Prostate gland (tissue), 2 donors: ENCODE measurements at regions not wholly inside any gene's neighbourhood (a gene's known extent, or its start where the extent isn't known, plus 50 kb on each side); places are given as distances from the start of the nearest gene placed in this dataset.

Experiments
- DNase-seq: peaks from one replicate; pipeline ENCODE4 v3.0.0-alpha.2; 2019; ENCODE audit warnings: low spot score
- H3K27ac ChIP-seq, 2 donors: fragments of 200-600 bp; sonication (generic); 2 replicates each; pipeline ENCODE4 v1.5.1; 2017 to 2019
- H3K27me3 ChIP-seq: fragments of 200-600 bp; sonication (generic); replicated peaks from 2 replicates; pipeline ENCODE4 v1.5.1; 2019; ENCODE audit not compliant: insufficient read depth
- H3K36me3 ChIP-seq, 2 donors: fragments of 200-600 bp; sonication (generic); 1 replicate in 1 of 2; 2 replicates in 1 of 2; pipeline versions ENCODE4 v1.5.1 to v1.8.1; 2017 to 2019
- H3K4me1 ChIP-seq: fragments of 200-600 bp; sonication (generic); replicated peaks from 2 replicates; pipeline ENCODE4 v1.5.1; 2019
- H3K4me3 ChIP-seq, 2 donors: fragments of 200-600 bp; sonication (generic); 2 replicates each; pipeline ENCODE4 v1.5.1; 2017 to 2019
- H3K9me3 ChIP-seq: fragments of 200-600 bp; sonication (generic); 2 replicates; pipeline ENCODE4 v1.5.1; 2017
- POLR2A ChIP-seq: fragments of 450-650 bp; IDR thresholded peaks from one replicate; pipeline ENCODE4 v1.6.1; 2016; ENCODE audit warnings: antibody characterized with exemption, mild to moderate bottlenecking
- POLR2AphosphoS5 ChIP-seq: sonication (generic); formaldehyde crosslinking; IDR thresholded peaks from one replicate; pipeline ENCODE4 v1.6.1; 2017; ENCODE audit warnings: antibody characterized with exemption
- WGBS: methylation state at CpG from one replicate; pipeline ENCODE4 v1.1.5; 2018; 5-methylcytosine and 5-hydroxymethylcytosine counted together
- intact Hi-C: fragments of 100-400 bp; cut with DNase I; formaldehyde crosslinking; loops from one replicate; pipeline ENCODE4 v1.14.2; 2022
- TF ChIP-seq, protein P1 (sequence below), 4 experiments: fragments of 200-600 bp in 2 of 4; fragments of 450-650 bp in 2 of 4; sonication (generic) in 2 of 4; IDR thresholded peaks; 1 replicate in 3 of 4; 2 replicates in 1 of 4; pipeline ENCODE4 v1.5.1; 2016 to 2019; ENCODE audit warnings: antibody characterized with exemption in 4 of 4, mild to moderate bottlenecking in 2 of 4, moderate library complexity in 2 of 4

DNA sequence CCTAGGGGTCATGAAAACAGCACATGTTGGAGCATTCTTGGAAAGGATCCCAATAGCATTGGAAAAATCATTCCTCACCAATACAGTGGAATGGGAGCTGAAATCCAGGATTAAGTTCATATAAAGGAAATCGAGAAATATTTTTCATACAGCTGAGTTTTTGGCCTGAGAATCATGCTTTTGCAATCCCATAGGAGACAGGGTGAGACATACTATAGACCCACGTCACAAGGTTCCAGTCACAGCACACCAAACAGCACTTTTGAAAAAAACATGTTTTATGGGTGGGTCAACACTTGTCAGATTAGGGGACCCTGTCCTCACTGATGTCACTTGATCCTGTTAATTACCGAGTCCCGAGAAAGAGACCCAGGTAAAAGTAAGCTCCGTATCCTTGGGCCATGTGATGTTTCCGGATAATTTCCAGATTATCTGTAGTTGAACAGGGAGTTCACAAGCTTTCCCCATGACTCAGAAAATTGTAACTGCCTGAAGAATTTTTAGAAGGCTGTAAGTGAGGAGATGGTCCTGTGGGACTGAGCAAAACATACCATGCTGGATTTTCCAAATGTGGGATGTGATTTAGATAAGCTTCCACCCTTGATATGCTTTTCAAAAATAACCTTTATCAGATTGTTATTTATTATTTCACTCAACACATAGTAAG is 80.9 kb upstream of the TLR3 start:
- intact Hi-C loops = no loop called here
- H3K9me3 ChIP-seq = no peaks in the 10 kb centered on the region
- WGBS = 76% methylated on average over 6 of the region's 6 CpGs
- no peaks in the 10 kb centered on the region for H3K27me3 ChIP-seq
- H3K4me1 ChIP-seq = no peaks in the 10 kb centered on the region
- H3K27ac ChIP-seq = no peak overlapping the region
- TF ChIP-seq, protein P1, sequence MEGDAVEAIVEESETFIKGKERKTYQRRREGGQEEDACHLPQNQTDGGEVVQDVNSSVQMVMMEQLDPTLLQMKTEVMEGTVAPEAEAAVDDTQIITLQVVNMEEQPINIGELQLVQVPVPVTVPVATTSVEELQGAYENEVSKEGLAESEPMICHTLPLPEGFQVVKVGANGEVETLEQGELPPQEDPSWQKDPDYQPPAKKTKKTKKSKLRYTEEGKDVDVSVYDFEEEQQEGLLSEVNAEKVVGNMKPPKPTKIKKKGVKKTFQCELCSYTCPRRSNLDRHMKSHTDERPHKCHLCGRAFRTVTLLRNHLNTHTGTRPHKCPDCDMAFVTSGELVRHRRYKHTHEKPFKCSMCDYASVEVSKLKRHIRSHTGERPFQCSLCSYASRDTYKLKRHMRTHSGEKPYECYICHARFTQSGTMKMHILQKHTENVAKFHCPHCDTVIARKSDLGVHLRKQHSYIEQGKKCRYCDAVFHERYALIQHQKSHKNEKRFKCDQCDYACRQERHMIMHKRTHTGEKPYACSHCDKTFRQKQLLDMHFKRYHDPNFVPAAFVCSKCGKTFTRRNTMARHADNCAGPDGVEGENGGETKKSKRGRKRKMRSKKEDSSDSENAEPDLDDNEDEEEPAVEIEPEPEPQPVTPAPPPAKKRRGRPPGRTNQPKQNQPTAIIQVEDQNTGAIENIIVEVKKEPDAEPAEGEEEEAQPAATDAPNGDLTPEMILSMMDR (IDR thresholded peaks at IDR 0.05) = no peak
- TF ChIP-seq POLR2AphosphoS5 (no peak), POLR2A (no peak)
- no peak for DNase-seq
- no peak overlapping the region for H3K4me3 ChIP-seq
- no peaks in the 10 kb centered on the region for H3K36me3 ChIP-seq

DNA sequence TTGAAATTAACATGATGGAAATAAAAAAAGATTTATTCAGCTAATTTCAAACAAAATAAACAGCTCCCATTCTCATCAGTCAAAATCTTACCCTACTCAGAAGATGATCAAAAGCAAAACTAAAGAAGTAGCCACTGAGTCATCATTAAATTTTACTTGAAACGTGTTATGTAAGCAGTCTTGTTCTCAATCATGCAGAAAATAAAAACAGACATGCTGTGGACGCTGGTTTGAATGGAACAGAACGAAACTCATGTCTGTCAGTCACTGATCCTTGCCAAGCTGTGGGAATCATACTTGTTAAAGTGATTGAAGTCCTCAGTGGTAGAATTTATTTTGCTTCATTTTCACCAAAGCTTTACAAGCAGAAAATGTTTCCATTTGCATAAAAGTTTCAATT is 77.2 kb upstream of the TLR3 start:
- 71% methylated on average over 3 of the region's 3 CpGs for WGBS
- Histone ChIP-seq H3K27me3 (no peaks in the 10 kb centered on the region), H3K4me1 (no peaks in the 10 kb centered on the region), H3K36me3 (no peaks in the 10 kb centered on the region), H3K9me3 (no peaks in the 10 kb centered on the region), H3K27ac (no peak overlapping the region), H3K4me3 (no peak overlapping the region)
- TF ChIP-seq POLR2AphosphoS5 (no peak), POLR2A (no peak)
- TF ChIP-seq, protein P1 (IDR thresholded peaks at IDR 0.05) = no peak
- no peak for DNase-seq
- intact Hi-C loops = no loop called here

DNA sequence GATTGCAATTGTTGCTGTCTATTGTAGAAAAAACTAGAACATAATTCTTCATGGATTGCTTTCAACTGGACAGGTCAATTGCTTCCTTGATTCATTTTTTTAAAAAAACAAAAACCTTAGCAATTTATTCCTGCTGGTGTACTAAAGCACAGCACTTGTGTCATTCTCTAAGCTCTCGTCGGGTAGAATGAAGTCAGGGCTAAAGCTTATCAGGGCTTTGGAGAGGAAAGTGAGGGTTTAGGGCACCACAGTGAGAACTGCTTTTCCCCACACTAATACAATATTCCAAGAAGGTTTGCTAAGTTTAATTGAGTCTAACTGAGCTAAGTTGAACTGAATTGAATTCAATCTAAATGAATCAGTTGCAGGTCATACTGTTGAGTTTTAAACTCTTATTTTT is 76.4 kb upstream of the TLR3 start:
- Histone ChIP-seq H3K9me3 (no peaks in the 10 kb centered on the region), H3K36me3 (no peaks in the 10 kb centered on the region), H3K4me1 (no peaks in the 10 kb centered on the region), H3K4me3 (no peak overlapping the region), H3K27ac (no peak overlapping the region), H3K27me3 (no peaks in the 10 kb centered on the region)
- WGBS = 82% methylated on average over 2 of the region's 2 CpGs
- DNase-seq = no peak
- intact Hi-C loops = no loop called here
- TF ChIP-seq, protein P1 (IDR thresholded peaks at IDR 0.05) = no peak
- TF ChIP-seq POLR2A = no peak
- TF ChIP-seq POLR2AphosphoS5 = no peak

DNA sequence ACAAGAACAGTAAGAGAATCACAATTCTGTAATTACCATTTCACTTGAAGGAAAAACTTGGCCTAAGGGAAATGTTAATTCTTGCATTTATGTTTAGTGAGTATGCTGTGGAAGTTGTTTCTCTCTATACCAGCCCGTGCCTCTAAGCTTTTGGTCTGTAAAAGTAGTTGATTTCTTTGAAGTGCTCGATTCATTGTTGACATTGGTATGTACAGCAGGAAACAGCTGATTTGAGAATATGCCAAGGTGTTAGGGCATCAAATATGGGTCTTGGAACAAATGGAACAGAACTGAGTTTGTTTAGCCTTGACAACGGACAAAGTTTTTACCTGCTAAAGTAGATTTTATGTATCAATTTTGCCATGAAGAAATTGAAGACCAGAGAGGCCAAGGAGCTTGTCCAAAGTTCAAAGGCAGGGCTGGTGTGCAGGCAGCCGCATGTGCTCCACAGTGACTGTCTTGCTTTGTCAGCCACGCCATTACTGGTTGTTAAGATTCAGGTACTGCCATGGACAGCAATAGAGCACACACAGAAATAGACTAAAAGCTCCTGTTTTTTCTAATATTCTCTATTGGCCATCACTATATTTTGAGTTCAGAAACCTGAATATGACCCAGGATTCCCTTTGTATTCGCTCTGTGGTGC is 75.5 kb upstream of the TLR3 start:
- H3K9me3 ChIP-seq = no peaks in the 10 kb centered on the region
- 53% methylated on average over 6 of the region's 6 CpGs for WGBS
- no peaks in the 10 kb centered on the region for H3K36me3 ChIP-seq
- intact Hi-C loops = no loop called here
- H3K4me3 ChIP-seq = no peak overlapping the region
- no peaks in the 10 kb centered on the region for H3K4me1 ChIP-seq
- no peak for TF ChIP-seq POLR2A
- TF ChIP-seq POLR2AphosphoS5 = no peak
- TF ChIP-seq, protein P1 (IDR thresholded peaks at IDR 0.05) = no peak
- DNase-seq = no peak
- H3K27ac ChIP-seq = no peak overlapping the region
- no peaks in the 10 kb centered on the region for H3K27me3 ChIP-seq

DNA sequence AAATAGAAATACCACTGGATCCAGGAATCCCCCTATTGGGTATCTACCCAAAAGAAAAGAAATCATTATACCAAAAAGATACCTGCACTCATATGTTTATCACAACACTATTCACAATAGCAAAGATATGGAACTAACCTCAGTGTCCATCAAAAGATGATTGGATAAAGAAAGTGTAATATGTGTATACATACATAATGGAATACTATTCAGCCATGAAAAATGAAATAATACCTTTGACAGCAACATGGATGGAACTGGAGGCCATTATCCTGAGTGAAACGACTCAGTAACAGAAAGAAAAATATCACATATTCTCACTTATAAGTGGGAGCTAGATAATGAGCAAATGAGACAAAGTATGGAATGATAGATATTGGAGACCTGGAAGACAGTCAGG is 74.2 kb upstream of the TLR3 start:
- H3K9me3 ChIP-seq = no peaks in the 10 kb centered on the region
- H3K27ac ChIP-seq = no peak overlapping the region
- no peak for DNase-seq
- H3K4me1 ChIP-seq = no peaks in the 10 kb centered on the region
- H3K27me3 ChIP-seq = no peaks in the 10 kb centered on the region
- WGBS = 94% methylated on average over 1 of the region's 1 CpG
- TF ChIP-seq POLR2A = no peak
- TF ChIP-seq, protein P1 (IDR thresholded peaks at IDR 0.05) = no peak
- TF ChIP-seq POLR2AphosphoS5 = no peak
- no peaks in the 10 kb centered on the region for H3K36me3 ChIP-seq
- no peak overlapping the region for H3K4me3 ChIP-seq
- intact Hi-C loops = no loop called here
